ENCODE measurements at regions not wholly inside any gene's neighbourhood (a gene's known extent, or its start where the extent isn't known, plus 50 kb on each side); places are given as distances from the start of the nearest gene placed in this dataset.

DNA sequence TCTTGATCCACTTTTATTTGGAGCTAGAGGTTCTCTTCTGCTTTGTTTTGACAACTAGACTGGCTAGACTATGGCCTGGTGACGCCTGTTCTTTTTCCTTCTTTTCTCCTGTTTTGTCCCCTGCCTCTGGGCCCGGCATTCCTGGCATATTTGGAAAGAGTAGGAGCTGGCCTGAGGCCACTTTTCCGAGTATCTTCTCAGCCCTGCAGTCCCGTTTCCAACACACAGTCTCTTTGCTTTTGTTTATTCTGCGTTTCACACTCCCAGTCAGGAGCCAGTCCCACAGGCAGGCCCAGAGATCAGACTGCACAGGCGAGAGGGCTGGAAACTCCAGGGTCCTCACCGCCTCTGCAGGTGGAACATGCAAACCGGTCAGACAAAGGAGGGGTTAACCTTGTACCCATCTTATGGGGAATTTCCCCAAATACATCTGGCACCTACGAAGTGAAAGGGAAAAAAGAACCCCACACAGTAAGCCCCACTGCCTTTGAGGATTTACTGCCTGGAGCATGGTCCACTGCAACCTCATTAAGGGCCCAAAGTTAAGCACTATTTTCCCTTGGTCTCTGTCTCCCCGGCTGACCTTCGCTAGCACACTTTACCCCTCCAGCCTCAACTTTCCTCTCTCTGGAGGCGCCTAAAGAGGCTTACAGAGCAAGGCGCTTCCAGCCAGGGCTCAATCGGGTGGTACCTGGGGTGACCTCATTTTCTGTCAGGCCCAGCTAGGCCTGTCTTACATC lies 141.1 kb downstream of the TOMM20 start:
- no peak for DNase-seq

DNA sequence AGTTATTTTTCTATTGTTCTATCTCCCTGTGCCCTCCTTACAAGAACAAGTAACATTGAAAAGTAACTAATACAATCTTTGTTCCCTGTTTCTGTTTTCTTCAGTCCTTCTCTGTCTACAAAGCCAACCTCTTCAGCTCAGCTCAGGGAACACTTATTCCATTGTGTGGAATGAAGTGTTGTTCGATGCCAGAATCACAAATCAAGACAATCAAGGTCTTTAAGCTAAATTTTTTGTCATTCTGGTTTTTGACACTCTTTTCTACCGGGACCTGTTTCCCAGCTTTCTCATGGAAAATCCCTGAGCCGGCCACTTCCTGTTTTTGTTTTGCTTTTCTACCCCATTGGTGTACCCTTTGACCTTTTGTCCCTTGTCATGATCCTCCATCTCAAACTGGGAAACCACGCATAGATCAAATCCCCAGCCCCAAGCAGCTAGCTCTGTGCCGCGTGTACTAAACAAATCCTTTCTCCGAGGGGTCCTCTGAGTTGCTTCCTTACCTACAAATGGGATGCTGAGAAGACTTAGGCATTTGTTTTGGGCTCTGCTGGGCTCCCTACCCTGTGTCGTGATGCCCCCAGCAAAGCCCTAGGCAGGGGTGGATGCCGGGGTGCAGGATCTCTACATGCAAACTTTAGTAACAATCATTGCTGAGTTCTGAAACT lies 141.8 kb downstream of the TOMM20 start:
- DNase-seq, result no peak

DNA sequence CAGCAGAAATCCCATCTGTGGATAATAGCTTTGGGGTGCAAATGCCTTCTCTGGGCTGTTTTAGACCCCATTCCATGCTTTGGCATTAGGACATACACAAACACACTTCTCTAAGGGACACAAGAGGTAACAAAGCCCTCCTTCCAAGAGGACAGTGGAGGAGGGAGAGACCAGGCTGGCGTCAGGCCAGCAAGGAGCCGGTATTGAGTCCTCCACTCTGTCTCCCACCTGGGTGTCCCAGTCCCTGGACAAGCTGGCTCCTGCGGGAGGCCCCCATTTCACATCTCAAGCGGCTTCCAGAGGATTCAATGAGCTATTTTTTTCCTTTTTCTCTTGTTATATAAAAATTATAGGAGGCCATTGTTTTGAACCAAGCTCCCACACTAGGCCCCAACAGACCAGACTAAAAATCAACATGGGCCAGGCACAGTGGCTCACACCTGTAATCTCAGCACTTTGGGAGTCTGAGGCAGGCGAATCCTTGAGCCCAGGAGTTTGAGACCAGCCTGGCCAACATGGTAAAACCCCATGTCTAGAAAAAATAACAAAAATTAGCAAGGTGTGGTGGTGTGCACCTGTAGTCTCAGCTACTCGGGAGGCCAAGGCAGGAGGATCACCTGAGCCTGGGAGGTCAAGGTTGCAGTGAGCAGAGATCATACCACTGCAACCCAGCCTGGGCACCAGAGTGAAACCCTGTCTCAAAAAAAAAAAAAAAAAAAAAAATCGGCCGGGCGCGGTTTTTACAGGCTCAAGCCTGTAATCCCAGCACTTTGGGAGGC lies 142.9 kb downstream of the TOMM20 start:
- DNase-seq, result no peak

DNA sequence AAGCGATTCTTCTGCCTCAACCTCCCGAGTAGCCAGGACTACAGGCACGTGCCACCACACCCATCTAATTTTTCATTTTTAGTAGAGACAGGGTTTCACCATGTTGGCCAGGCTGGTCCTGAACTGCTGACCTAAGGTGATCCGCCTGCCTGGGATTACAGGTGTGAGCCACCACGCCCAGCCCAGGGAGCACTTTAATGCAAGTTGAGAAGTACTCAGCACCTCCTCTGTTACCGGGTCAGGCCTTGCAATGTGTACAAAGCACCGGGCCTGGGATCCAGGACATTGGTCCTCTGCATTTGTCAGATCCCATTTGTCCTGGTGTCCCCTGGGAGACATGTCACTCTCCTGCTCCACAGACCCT lies 143.6 kb downstream of the TOMM20 start:
- no peak for DNase-seq

DNA sequence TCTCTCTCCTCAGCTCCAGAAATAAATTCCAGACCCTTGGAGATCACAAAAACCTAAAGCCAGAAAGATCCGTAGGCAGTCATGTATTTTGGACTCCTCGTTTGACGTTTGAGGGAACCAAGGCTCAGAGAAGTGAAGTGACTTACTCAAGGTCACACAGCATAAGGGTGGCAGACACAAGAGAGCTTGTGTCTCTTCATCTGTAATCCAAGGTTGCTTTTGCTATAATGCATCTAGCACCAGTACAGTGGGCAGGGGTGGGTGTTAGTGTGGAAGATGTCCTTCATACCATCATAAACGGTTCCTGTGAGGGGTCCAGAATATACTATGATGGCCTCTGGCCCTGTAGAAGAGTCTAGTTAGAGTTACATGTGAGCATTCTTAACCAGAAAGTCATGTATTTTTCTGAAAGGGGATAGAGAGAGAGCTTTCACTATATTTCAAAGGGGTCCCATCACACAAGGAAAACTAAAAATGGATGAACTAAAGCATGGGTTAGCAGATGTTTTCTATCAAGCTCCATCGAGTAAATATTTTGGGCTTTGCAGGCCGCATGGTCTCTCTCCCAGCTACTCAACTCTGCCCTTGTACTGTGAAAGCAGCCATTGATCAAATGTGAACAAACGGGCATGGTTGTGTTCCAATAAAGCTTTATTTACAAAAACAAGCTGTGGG lies 144.9 kb downstream of the TOMM20 start:
- DNase-seq, result no peak

DNA sequence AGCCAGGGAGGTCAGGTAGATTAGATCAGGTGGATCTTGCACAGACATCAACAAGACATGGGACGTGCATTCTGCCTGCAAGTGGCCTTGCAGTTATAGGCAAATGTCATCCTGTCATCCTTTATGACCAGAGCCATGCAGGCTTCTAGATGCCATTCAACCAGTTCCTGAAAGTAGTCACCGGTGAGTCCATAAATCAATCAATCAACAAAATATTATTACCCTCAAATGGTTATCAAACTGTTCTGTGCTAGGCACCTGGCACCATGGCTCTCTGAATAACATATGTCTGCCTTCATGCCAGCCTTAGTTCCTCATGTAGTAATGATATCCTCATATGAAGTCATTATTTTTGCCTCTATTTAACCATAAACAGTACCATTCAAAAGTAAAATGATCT lies 146.9 kb downstream of the TOMM20 start:
- no peak for DNase-seq

DNA sequence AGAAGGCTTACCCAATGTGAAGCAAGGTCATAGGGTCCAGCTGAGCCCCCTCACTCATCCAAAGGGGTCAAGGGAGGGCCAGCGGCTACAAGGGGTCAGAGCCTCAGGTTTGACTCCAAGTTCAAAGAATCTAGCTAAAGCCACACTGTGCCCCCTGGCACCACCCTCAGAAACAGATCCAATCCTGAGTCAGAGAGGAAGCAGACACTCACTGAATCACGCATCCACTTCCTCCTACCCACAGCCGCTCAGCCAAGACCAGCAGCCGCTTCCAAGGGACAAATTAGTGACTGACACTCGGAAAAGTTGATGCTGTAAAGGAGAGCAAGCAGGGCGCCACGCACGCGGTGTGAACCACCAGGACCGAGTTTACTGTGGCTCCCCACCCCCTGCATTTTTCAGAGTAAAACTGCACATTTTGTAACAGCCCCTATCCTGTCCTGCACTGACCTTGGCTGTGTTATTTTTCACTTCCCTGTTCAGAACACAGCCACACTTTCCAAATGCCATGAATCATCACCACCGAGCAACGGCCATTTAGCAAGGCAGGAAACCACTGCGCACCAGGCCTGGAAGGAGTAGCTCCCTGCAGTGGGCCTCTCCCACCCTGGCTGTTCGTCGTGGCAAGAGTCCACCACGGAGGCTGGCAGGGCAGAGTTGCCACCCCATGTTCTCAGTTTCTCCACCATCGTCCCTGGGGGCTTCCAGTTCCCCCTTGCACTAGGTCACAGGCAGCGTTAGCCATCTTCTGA lies 147.8 kb downstream of the TOMM20 start:
- DNase-seq, result peak; percentile 98 to 100

DNA sequence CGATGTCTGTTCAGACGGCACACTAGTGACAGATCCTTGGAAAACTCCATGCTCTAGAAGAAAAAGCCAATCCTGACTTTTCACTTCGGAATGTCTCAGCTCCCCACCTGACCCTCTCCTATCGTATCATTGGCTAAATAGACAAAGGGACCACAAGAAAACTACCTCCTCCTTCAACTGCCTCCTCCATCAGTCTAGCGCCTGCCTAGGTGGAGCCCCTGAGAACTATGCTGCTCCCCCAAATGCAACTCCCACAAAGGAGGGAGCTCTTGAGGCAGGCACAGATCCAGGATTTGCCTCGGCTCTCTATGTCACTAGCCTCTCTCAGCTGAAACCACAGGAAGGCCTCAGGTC lies 148.4 kb downstream of the TOMM20 start:
- no peak for DNase-seq

DNA sequence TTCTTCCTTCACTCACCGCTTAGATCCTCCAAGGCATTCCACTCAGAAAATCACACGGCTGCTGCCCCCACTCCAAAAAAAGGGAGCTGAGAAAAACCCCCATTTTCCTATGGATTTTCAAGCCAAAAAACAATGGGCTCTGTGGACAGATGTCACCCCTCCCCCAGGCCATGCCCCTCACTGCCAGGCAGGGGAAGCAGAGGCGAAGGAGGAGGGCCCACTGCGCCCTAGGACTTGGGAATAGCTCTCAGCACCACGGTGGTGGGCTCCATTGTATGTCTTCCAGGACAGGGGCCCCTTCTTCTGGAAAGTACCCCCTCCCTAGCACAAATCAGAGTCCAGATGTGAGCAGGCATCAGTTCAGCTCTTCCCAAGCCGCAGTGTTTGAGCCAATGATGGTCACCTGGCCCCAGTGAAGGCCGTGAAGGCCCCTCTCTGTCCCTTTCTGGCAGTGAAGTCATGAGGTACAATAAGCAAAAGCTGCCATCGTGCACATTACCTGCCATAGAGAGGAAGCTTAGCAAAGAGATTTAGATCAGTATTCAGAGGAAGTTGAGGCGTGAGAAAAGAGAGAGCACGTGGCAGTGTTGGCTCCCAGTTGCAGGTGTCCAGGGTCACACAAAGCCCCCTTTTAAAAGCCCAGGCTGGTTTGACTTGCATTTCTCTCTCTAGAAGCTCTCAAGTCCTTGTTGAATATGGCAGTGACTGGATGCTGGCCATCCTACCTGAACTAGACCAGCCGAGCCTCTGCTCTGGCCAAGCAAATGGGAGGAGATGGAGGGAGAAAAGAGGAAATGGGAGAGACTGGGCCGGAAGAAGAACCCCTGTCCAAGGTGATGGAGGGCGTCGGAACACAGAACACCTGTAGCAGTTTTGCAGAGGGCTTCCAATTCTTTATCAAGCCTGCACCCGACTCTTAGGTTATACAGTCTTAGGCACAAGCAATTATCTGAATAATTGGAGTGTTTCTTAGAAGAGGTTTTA lies 149.0 kb downstream of the TOMM20 start:
- peak in 1 of 2 experiments; percentile 18 for DNase-seq

DNA sequence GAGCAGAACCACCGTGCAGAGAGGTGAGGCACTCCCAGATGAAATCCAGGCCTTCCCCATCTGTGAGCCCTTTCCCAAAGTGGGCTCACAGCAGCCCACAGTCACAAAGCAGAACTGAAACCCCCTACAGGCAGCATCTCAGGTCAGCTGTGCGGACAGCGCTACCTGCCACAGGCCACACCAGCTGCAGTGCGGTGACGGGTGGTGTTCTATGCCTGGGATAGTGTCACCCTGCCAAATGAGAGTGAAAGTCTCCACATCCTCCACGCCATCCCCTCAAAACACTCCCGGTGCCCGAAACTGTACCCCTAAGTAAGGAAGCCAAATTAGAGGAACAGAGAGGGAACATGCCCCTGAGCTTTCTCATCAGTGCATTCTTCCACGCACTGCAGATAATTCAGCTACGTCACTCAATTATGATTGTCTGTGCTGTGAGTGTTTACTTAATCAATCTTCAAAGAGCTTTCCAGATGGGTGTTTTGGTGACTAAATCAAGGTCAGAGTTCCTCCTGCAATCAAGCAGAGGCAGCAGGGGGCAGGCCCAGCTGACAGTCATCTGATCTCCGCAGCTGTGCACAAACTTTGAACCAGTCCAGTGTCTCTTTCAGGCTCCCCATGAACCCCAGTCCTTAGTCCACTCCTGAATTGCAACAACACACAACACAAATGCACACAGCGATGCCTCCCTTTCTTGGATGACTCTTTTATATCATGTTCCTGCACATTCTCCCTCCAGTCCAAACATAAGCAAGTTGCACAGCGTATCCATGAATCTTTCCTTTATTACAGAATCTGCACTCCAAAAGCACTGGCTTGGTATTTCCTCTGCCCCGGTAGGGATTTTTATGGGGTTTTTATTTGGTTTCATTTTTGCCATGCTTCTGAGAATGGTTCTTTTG lies 150.0 kb downstream of the TOMM20 start:
- peak; percentile 46 to 48 for DNase-seq

DNA sequence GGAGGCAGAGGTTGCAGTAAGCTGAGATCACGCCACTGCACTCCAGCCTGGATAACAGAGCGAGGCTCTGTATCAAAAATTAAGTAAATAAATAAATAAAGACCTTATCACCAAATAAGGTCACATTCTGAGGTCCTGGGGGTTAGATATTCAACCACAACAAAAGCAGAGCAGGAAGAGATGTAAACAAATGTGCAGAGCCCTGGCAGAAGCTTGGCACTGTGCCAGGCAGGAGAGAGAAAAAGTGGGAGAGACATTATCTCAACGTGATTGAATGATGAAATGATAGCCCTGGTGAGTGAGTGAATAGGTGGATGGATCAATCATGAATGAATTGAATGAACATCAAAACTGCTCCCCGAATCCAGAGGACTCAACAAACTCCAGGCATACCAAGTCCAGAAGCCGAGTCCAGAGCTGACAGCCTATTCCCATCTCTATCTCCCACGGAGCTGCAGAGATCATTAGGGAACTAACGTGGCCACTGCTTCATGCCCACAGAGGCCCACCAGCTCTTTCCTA lies 150.7 kb downstream of the TOMM20 start:
- DNase-seq, result no peak

DNA sequence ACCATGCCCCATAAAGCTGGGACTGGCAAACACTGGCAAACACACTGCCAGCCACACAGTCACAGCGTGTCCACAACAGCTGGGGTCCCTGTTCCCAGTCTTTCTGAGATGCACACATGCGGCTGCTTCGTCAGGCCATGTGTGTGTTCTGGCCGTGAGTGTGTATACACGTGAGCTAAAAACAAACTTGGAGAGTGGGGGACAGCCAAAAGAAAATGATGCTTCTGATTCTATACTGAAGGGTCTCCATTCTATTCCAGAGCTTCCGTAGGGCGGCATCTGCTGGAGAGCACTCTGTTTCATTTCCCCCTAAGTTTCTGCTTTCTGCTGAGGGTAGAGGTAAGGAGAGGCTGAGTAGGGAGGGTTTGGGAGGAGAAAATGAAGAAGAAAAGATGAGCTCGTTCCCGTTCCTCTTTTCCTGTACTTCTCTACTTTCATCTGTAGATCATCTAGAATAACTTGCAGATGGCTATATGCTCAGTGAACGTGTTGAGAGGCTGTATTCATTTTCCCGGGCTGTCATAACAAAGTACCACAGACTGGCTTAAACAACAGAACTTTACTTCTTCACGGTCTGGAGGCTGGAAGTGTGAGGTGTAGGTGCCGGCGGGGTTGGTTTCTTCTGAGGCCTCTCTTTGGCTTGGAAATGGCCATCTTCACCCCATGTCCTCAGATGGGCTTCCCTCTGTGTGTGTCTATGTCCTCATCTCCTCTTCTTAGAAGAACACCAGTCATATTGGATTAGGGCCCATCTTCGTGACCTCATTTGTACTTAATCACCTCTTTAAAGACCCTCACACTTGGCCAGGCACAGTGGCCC lies 151.6 kb downstream of the TOMM20 start:
- peak in 1 of 2 experiments; percentile 10 for DNase-seq

DNA sequence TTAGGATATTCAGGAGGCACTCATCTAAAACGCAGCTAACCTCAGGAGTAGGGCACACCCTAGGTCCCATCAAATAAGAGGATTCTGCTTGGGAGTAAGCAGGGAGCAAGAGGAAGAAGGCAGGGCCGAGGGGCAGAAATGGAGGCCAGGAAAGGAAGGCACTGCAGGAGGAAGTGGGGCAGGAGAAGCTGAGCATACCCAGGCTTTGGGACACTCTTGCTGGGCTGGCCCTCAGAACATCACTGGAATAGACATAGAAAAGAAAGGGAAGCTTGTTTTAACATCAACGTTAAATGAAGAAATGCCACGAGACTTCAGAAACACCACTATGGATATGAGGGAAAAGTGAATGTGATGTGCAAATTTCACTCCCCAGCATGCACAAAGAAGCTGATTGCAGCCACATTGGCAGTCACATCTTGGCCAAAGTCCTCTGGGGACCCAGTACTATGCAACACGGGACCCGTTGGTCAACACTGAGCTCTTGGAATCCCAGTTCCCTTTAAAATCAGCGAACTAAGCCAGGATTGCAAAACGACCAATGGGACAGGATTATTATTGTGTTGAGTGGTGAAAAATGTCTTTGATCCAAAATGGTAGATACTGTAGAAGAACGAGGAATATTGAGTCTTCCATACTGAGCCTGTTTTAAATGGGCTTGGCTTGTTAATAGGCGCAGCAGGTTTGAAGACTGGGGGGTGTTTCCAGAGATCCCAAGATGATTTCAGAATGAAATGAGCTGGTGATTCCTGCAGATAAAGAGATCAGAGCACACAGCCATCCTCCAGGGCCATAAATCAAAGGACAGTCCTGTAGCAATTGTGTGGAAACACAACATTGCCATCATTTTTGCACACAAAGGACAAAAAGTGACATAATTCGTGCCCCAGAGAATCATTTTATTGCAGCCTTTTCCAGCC lies 152.4 kb downstream of the TOMM20 start:
- DNase-seq, result no peak

DNA sequence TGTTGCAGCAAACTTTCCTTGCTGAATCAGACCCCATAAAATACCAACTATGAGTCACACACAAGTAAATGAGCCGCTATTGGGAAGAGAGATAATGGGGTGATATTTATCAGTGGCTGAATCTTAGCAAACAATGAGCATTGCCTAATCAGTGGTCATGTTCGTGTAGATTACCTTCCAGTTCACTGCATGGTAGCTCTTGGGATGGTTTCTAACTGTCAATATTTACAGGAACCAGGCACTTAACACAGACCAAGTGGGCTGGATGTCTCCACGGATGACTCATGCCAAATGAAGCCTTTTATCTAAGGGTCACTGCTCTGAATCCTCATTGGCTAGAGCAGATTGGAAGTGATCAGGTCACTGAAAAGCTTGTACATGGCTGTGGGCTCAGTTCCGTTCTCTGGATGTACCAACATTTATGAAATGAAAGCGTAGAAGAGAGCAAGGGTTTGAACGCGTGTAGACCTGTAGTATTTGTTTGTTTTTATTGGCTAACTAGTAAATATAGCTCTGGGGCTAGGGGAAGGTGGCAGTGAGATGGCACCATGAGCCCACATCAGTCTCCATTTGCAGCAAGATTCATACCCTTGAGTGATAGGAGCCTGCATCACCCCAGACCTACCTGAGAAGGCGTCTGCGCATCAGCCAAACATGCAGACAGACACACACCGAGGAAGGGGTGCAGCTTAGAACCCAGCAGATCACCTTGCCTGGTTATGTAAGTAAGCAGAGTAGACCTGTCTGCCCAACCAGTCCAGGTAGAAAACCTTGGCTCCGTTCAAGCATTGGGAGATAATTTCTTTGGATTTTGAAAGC lies 153.3 kb downstream of the TOMM20 start:
- peak; percentile 63 to 79 for DNase-seq

DNA sequence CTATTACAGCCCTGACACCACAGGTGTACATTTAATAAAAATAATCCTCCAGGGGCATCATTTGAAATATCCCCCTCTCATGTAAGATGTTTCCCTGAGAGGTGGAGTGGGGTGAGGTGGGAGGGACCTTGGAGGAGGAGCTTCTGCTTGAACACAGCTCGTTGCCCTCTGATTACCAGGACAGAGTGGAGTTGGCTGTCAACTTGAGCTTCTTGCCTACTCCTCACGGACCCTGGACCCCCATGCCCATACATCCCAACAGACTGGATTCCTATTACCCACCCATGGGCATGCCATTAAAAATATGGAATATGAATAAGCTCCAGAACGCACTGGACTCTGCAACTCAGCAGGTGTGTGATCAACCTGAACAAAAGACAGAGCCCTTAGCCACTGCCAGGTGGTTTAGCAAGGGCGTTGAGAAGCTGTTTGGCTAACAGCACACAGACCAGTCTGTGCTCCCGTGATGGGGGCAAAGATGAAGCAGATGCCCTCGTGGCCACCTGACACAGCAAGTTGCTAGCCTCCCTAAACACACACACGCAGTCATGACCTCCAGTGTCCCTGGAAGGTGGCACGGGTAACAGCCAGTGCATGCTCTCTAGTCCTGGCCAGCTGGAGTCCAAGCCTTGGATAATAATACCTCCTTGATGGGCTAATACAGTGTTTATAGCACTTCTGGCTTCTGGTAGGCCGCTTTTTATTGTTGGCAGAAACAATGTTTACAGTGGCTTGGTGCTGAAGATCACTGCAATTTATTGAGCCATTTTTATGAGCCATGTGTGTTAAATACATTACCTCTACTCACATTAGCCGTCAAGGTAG lies 155.0 kb downstream of the TOMM20 start:
- no peak for DNase-seq

Measured in AML-193 (cell line).